RKO (cell line): ENCODE measurements at regions not wholly inside any gene's neighbourhood (a gene's known extent, or its start where the extent isn't known, plus 50 kb on each side); places are given as distances from the start of the nearest gene placed in this dataset.

Experiments
- DNase-seq: peaks from one replicate; pipeline ENCODE4 v3.0.0-alpha.2; 2016; ENCODE audit warnings: low spot score

- DNase-seq, result no peak
Observed at GRCh38 chr13:90951663-90952062, 395.8 kb upstream of the MIR17HG start.

- no peak for DNase-seq
Observed at GRCh38 chr13:90952326-90952725, 395.2 kb upstream of the MIR17HG start.

- no peak for DNase-seq
Observed at GRCh38 chr13:90954605-90955195, 392.8 kb upstream of the MIR17HG start.

- no peak for DNase-seq
Observed at GRCh38 chr13:90956031-90956430, 391.5 kb upstream of the MIR17HG start.

- DNase-seq, result no peak
Observed at GRCh38 chr13:90958866-90959265, 388.6 kb upstream of the MIR17HG start.

GRCh38 chr13:90968166-90968904 is 379.2 kb upstream of the MIR17HG start:
- peak; percentile 57 for DNase-seq

DNA sequence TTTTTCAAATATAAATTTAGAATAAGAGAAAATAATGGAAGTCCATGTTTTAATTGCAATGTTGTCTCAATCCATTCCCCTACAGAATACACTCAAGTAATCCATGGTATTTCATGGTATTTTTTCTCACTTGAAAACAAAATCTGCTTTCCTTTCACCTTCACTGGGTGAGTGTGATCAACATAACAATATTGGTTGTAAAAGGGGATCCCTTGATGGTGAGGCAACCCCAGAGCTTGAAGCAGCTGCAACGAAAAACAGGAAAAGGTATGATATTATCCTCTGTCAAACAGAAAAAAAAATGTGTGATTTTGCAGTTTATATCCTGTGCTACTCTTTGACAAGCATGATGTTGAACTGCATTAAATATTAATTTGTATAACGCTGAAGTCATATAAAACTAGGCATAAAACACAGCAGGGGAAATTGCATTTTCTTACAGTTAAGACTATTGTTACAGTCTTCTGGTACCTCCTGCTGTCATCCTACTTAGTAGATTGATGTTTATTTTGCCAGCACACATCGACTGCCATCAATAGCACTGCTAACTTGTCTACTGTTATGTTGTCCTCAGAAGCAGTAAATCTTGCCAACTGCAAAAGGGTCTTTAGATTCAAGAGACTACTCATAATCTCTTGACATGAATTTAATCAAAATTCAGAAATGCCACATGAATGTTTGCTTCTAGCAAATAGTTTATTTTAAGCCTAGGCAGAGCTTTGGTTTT is 373.1 kb upstream of the MIR17HG start:
- no peak for DNase-seq

GRCh38 chr13:90979059-90979458 is 368.4 kb upstream of the MIR17HG start:
- no peak for DNase-seq

DNA sequence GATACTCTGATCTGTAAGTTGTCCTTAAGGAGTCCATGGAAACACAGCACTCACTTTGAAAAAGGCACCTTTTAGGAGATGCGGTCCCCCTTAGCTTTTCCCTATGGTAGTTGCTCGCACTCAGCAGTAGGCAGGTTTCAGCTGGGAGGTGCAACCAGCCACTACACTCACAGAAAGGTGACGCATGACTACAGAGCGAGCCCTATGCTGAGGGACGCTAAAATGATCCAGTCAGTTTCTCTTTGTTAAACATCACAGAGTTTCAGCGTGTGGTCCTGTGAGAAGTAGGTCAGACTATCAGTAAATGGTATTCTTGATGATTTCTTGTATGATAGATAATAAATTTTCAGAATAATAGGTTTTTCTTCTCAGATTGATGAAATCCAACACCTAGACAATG is 362.7 kb upstream of the MIR17HG start:
- DNase-seq, result no peak

GRCh38 chr13:90995001-90995400 is 352.5 kb upstream of the MIR17HG start:
- no peak for DNase-seq

DNA sequence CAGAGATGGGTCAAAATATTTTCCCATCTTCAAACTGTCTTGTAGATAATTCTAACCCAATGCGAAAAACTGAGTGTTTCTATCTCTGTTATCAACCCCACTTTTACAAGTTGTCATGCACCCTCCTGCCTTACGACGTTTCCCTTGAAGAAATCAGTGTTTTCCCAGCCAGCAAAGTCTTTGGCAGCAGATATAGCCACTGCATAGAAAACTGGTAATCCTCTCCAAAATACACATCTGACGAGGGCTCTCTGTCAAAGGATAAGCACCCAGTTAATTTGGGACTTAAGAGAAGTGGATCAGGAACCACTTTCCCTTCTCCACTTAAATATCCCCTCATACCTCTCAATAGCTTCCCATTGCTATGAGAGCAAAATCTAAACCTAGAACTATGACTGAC is 351.9 kb upstream of the MIR17HG start:
- no peak for DNase-seq

DNA sequence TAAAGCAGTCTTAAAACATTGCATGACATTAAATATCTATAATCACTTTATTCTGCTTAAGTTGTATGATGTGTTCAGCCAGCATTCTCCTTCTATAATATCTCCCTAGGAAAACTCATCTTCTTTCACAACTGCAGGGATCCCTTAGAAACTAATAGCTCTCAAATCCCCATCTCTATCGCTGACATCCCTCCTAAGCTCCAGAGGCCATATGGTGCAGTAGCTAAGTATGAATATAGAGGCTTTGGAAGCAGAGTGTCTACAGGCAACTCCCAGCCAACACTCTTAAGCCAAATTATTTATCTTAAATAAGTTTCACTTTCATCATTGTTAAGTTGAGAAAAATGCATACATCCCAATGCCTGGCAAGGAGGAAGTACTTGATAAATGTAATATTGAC is 349.5 kb upstream of the MIR17HG start:
- no peak for DNase-seq

DNA sequence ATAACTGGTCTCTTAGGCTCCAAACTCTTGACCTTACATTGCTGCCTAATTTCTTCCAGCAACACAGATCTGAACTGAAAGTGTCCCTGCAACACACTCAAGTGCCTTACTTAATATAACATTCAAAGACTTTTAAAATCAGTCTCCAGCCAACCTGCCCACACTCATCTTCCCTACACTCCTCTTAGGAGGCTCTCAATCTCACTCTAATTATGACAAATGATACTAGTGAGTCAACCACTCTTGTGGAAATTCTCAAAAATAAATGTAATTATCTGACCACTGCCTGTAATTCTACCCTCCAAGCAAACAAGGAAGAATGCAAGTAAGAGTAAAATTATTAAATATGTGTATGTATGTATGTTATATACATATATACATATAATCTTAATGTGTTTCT is 348.1 kb upstream of the MIR17HG start:
- no peak for DNase-seq

DNA sequence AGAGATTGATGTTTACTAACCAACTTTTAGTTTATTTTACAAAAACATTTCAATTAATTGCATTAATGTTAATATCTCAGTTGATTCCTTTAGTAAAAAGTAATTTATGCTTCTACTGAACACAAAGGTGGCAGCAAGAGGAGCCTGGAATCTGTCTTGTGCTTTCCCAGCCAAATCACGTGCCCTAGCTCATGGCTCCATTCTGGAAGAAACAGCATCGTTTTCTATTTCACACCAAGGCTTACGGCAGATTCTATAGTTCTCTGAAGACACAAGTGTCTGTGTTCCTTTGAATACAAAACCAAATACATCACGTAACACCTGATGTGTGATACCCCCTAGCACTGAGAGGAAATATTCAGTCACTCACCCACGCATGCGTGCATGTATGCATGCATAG is 346.1 kb upstream of the MIR17HG start:
- no peak for DNase-seq

DNA sequence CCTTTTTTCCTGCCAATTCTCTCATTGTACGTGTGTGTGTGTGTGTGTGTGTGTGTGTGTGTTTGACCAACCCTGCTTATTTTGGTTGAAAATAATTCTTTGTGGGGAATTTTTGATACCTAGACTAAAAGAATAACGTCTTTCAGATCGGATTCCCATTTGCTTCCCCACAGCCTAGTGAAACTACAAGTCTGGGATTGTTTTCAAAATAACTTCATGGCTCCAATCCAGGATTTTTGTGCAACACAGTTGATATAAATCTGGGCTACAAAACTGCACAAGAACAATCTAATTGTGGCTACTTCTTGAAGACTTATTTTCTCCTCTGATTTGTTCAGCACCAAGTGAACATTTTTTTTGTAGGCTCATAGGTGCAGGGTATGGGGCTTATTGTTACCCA is 332.8 kb upstream of the MIR17HG start:
- no peak for DNase-seq

DNA sequence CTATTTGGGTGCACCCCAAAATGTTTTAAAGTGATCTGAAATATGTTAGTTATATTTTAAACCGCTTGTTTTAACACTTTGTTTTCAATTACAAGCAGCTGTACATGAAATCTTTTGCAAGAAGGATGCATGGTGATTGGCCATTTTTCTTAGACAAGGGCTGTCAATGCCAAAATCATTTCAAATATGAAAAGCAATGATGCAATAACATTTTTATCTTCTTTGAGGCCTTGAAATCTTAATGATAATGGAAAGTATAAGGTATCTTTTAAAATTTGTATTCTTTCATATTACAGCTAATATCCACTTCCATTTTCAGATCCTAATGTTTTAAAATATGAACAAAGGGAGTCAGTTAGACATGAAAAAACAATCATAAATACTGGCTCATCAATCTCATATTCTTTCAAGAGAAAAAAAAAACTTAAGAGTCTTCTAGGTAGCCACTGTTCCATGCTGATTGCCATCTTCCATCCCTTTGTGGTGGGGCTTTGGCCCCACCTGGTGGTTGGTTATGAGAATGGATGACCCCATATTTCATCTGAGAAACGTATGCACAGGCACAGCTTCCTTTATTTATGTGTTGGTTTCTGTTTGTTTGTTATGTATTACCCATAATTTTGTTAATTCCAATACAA is 330.3 kb upstream of the MIR17HG start:
- DNase-seq, result peak; percentile 77

DNA sequence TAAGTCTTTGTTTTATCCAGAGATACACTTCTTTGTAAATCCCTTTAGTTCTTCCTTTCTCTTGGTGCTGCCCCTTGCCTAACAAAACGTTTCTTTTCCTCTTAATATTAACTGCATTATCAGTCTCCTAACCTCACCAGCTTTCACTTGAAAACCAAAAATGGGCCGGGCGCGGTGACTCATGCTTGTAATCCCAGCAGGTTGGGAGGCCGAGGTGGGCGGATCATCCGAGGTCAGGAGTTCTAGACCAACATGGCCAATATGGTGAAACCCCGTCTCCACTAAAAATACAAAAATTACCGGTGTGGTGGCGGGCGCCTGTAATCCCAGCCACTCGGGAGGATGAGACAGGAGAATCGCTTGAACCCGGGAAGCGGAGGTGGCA is 329.8 kb upstream of the MIR17HG start:
- DNase-seq, result peak; percentile 67

- DNase-seq, result no peak
Observed at GRCh38 chr13:91020461-91021034, 326.9 kb upstream of the MIR17HG start.

DNA sequence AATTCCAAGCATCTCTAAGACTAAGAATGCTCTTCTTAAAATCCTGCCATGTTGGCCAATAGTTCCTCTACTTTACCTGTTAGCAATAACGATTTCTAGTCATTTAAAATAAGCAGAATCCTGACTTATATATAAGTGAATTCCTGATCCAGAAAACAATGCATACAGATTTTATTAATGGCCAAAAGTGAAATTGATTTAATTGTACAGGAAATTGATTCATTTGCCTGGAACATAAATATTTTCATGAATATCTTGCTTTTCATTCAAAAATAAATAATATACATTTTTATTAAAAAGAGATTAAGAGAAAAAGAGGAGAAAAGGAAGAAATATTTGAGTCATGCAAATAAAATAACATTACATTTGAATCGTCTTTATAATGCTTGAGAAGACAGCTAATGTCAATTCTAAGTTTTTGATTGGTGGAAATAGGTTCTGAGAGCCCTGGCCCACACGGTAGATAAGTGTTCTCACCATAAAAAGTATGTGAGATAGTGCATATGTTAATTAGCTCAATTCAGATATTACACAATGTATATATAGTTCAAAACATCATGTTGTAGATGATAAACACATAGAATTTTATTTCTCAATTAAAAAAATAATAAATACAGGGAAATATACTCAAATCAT is 323.2 kb upstream of the MIR17HG start:
- DNase-seq, result no peak

- no peak for DNase-seq
Observed at GRCh38 chr13:91025442-91025841, 322.0 kb upstream of the MIR17HG start.

DNA sequence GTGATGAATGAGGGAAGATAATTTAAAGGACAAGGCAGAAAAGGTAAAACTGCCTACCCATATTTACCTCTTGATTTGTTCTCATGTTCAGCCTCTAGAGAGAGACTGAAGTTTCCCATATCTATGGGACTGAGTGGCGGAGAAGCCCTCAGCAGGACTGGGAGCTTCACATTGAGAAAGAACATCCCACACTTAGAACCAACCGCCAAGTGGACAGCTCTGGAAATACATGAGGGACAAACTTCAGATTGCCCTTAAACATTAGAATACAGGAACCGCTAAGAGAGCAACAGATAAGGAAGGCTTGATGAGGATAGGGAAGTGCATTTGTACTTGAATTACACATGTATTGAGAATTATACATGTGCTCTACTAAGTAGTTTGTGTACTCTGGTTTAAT is 316.0 kb upstream of the MIR17HG start:
- peak; percentile 5 for DNase-seq

GRCh38 chr13:91032104-91032503 is 315.4 kb upstream of the MIR17HG start:
- no peak for DNase-seq
